ENCODE measurements at regions not wholly inside any gene's neighbourhood (a gene's known extent, or its start where the extent isn't known, plus 50 kb on each side); places are given as distances from the start of the nearest gene placed in this dataset.

DNA sequence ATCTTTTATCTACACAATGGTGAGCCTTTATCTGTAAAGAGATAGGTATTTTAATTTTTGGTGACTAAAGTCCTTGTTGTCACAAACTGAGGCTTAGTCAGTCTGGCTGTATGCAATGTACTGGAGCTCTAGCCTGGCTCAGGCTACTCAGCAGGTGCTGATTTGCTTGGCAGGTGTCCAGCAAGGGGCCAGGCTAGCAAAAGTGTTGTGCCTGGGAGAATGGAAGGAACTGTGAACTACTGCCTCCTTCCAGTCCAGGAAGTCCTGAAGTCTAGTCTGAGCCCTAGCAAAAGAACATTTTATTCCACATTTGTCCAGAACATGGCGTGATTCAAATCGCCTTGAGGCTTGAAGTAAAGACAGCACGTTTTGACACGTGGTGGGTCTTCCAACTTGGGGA lies 260.5 kb downstream of the CCDC85A start:
- H3K4me1 ChIP-seq: no peaks in the 10 kb centered on the region
- no peak for TF ChIP-seq POLR2AphosphoS5 (IDR thresholded peaks at IDR 0.05)
- no peak overlapping the region for H3K4me3 ChIP-seq
- WGBS, 2 donors: 24 to 60% methylated on average over 4 of the region's 4 CpGs
- no peak overlapping the region for H3K27ac ChIP-seq
- no peaks in the 10 kb centered on the region for H3K9me3 ChIP-seq
- intact Hi-C loops (cut with DNase I): no loop called here
- H3K27me3 ChIP-seq: no peaks in the 10 kb centered on the region
- H3K36me3 ChIP-seq: no peaks in the 10 kb centered on the region
- DNase-seq: no peak

DNA sequence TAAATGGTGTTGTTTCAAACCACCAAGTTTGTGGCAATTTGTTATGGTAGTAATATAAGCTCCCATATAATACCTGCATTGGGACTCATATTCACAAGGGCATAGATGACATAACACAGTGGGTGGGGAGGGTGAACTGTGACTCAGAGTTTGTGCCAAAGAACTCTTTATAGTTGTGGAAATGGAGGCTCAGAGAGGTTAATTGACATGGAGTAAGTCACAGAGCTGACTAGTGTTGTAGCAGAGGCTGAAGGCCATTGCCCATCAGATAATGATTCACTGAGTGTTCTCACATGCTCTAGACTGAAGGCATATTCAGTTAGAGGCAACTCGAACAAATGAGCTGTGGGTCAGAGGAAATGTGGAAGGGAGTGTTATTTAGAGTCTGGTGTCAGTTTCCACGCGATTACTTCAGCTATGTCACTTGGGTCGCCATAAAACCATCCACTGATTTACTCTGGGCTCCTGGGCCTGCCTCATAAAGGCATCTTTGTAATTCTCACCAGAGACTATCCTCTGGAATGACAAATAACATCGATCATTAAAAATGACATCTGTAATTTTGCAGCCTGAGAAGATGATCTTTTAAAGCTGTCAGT lies 264.7 kb downstream of the CCDC85A start:
- Histone ChIP-seq H3K27ac (no peak overlapping the region), H3K27me3 (no peaks in the 10 kb centered on the region), H3K4me1 (no peaks in the 10 kb centered on the region), H3K4me3 (no peak overlapping the region), H3K36me3 (no peaks in the 10 kb centered on the region), H3K9me3 (no peaks in the 10 kb centered on the region)
- intact Hi-C loops (cut with DNase I): no loop called here
- 6 to 43% methylated on average over 5 of the region's 5 CpGs for WGBS, 2 donors
- no peak for DNase-seq
- TF ChIP-seq, protein P1, sequence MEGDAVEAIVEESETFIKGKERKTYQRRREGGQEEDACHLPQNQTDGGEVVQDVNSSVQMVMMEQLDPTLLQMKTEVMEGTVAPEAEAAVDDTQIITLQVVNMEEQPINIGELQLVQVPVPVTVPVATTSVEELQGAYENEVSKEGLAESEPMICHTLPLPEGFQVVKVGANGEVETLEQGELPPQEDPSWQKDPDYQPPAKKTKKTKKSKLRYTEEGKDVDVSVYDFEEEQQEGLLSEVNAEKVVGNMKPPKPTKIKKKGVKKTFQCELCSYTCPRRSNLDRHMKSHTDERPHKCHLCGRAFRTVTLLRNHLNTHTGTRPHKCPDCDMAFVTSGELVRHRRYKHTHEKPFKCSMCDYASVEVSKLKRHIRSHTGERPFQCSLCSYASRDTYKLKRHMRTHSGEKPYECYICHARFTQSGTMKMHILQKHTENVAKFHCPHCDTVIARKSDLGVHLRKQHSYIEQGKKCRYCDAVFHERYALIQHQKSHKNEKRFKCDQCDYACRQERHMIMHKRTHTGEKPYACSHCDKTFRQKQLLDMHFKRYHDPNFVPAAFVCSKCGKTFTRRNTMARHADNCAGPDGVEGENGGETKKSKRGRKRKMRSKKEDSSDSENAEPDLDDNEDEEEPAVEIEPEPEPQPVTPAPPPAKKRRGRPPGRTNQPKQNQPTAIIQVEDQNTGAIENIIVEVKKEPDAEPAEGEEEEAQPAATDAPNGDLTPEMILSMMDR (IDR thresholded peaks at IDR 0.05): no peak
- TF ChIP-seq EP300 (IDR thresholded peaks at IDR 0.05): no peak
- no peak for TF ChIP-seq POLR2A (IDR thresholded peaks at IDR 0.05)

DNA sequence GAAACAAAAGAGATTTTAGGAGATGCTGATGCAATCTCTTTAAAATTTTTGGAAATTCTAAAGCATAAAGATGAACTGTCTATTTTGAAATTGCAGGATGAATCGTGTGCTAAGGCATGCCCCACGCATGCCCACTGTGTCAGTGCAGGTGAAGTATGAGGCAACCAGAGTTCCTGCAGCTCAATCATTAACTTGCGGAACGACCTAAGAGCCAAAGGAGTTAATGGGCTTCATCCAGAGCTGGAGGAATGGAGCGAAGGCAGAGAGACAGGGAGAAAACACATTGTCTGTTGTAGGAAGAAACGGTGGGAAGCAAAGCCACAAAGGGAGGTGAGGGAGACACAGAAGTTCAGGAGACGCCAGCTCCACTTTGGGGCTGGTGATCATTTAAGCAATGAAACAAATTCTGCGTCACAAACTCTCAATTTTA lies 265.2 kb downstream of the CCDC85A start:
- Histone ChIP-seq H3K4me3 (no peak overlapping the region), H3K9me3 (no peaks in the 10 kb centered on the region), H3K27me3 (no peaks in the 10 kb centered on the region), H3K27ac (no peak overlapping the region), H3K36me3 (no peaks in the 10 kb centered on the region), H3K4me1 (no peaks in the 10 kb centered on the region)
- DNase-seq: no peak
- intact Hi-C loops (cut with DNase I): no loop called here
- WGBS, 2 donors: 8 to 37% methylated on average over 8 of the region's 8 CpGs
- no peak for TF ChIP-seq POLR2A (IDR thresholded peaks at IDR 0.05)
- no peak for TF ChIP-seq EP300 (IDR thresholded peaks at IDR 0.05)

DNA sequence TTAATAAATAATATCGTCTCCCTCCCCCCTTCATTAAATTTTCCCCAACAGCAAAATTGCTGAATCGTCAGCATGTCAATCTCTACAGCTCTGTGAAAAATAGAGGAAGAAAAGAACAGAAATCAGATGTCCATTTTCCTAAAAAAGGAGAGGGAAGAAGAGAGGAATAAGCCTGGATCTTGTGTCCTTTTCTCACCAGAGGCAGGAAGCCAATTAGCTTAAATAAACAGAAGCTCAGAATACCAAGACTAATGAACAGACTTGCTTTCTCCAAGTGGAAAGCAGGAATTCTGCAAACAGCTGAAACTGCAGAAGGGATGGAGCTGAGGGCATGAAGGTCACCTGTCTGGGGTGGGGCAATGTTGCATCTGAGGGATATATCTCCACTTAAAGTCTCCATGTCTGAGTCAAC lies 265.7 kb downstream of the CCDC85A start:
- TF ChIP-seq POLR2A (IDR thresholded peaks at IDR 0.05) (no peak), EP300 (IDR thresholded peaks at IDR 0.05) (no peak), POLR2AphosphoS5 (IDR thresholded peaks at IDR 0.05) (no peak)
- TF ChIP-seq, protein P1 (IDR thresholded peaks at IDR 0.05): no peak
- WGBS, 2 donors: 13 to 54% methylated on average over 2 of the region's 2 CpGs

DNA sequence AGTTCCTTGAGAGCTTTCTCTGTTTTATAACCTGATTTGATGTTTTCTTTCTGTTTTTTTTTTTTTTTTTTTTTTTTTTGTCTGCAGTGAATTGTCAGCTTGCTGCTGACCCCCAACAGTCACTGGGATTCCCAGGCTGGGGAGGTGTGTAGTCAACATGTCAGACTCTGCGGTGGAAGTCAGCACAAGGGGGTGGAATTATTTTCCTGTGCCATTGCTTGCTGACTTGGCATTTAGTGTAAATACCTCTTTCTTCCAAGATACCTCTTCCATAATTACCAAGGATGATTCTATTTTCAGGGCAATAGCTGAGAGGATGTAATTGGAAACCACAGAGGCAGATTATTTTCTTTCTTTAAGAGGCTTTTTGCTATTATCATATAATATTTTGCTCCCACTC lies 266.3 kb downstream of the CCDC85A start:
- no peak for DNase-seq
- WGBS, 2 donors: 81 to 92% methylated on average over 1 of the region's 1 CpG
- no peaks in the 10 kb centered on the region for H3K27me3 ChIP-seq
- no peak overlapping the region for H3K27ac ChIP-seq
- H3K36me3 ChIP-seq: no peaks in the 10 kb centered on the region
- intact Hi-C loops (cut with DNase I): no loop called here
- H3K9me3 ChIP-seq: no peaks in the 10 kb centered on the region
- no peak overlapping the region for H3K4me3 ChIP-seq
- TF ChIP-seq, protein P1 (IDR thresholded peaks at IDR 0.05): no peak
- no peak for TF ChIP-seq EP300 (IDR thresholded peaks at IDR 0.05)
- TF ChIP-seq POLR2A (IDR thresholded peaks at IDR 0.05): no peak
- TF ChIP-seq POLR2AphosphoS5 (IDR thresholded peaks at IDR 0.05): no peak
- no peaks in the 10 kb centered on the region for H3K4me1 ChIP-seq

More for the DNA sequence above, 265.7 kb downstream of the CCDC85A start:
- H3K4me3 ChIP-seq: no peak overlapping the region
- H3K9me3 ChIP-seq: no peaks in the 10 kb centered on the region
- H3K27me3 ChIP-seq: no peaks in the 10 kb centered on the region
- intact Hi-C loops (cut with DNase I): no loop called here
- no peaks in the 10 kb centered on the region for H3K36me3 ChIP-seq
- no peak overlapping the region for H3K27ac ChIP-seq
- H3K4me1 ChIP-seq: no peaks in the 10 kb centered on the region
- DNase-seq: no peak

DNA sequence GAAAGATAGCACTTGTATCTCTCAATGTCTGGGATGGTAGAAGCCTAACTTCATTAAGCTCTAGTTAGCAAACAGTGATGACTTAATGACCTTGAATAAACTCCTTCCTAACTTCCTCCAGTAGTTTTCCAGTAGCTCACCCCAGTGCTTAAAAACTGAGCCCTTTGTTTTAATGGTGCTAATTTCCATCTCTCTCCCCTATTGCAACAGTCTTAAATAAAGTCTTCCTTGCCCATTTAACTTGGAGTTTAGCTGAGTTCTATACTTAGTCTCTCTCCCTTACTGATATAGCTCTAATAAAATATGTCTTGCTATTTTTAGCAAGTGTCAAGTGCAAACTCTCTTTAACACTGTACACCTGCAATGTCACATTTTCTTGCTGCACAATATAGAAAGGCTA lies 267.0 kb downstream of the CCDC85A start:
- no peak for TF ChIP-seq POLR2AphosphoS5 (IDR thresholded peaks at IDR 0.05)
- no peak for DNase-seq
- H3K36me3 ChIP-seq: no peaks in the 10 kb centered on the region
- H3K27ac ChIP-seq: no peak overlapping the region
- no peak overlapping the region for H3K4me3 ChIP-seq
- no peaks in the 10 kb centered on the region for H3K4me1 ChIP-seq
- H3K27me3 ChIP-seq: no peaks in the 10 kb centered on the region
- intact Hi-C loops (cut with DNase I): no loop called here
- no peaks in the 10 kb centered on the region for H3K9me3 ChIP-seq
